Heart left ventricle (tissue), 16 donors: ENCODE measurements at regions not wholly inside any gene's neighbourhood (a gene's known extent, or its start where the extent isn't known, plus 50 kb on each side); places are given as distances from the start of the nearest gene placed in this dataset.

ENCODE experiments used
- ATAC-seq, 4 donors: fragments of 200-7000 bp; cut with Tn5 transposase; one replicate each; pipeline ENCODE4 v1.9.1; 2020 to 2022; ENCODE audit warnings: moderate library complexity in 4 of 4, mild to moderate bottlenecking in 3 of 4, moderate number of reproducible peaks in 1 of 4
- DNase-seq, 5 donors: peaks; one replicate each; pipeline ENCODE4 v3.0.0-alpha.2; 2020
- H3K27ac ChIP-seq, 12 donors: fragments of 200-600 bp; sonication (generic) in 4 of 12; one replicate each; pipeline versions ENCODE4 v1.5.0 to v1.8.0; 2016 to 2022; ENCODE audit warnings: mild to moderate bottlenecking in 2 of 12
- H3K27me3 ChIP-seq, 9 donors: fragments of 200-600 bp; sonication (generic) in 2 of 9; one replicate each; pipeline versions ENCODE4 v1.5.1 to v1.8.0; 2016 to 2022; ENCODE audit warnings: mild to moderate bottlenecking in 3 of 9
- H3K36me3 ChIP-seq, 9 donors: fragments of 200-600 bp; sonication (generic) in 2 of 9; one replicate each; pipeline versions ENCODE4 v1.5.0 to v1.8.0; 2018 to 2022; ENCODE audit warnings: mild to moderate bottlenecking in 2 of 9
- H3K4me1 ChIP-seq, 12 donors: fragments of 200-600 bp; sonication (generic) in 4 of 12; one replicate each; pipeline versions ENCODE4 v1.5.0 to v1.8.0; 2016 to 2022; ENCODE audit warnings: mild to moderate bottlenecking in 3 of 12
- H3K4me3 ChIP-seq, 12 donors: fragments of 200-600 bp; sonication (generic) in 4 of 12; one replicate each; pipeline versions ENCODE4 v1.5.0 to v1.8.0; 2017 to 2022; ENCODE audit warnings: mild to moderate bottlenecking in 9 of 12, moderate library complexity in 4 of 12
- H3K9me3 ChIP-seq, 12 donors: fragments of 200-600 bp; sonication (generic) in 4 of 12; one replicate each; pipeline versions ENCODE4 v1.5.0 to v1.8.0; 2016 to 2022; ENCODE audit warnings: mild to moderate bottlenecking in 1 of 12
- POLR2A ChIP-seq, 2 donors: fragments of 450-650 bp; IDR thresholded peaks; one replicate each; pipeline ENCODE4 v1.6.1; 2017; ENCODE audit warnings: antibody characterized with exemption in 2 of 2, mild to moderate bottlenecking in 2 of 2, moderate library complexity in 2 of 2
- WGBS, 4 donors: extraction: QIAGEN DNeasy Blood & Tissue Kit in 2 of 4; methylation state at CpG; one replicate each; pipeline versions ENCODE4 v1.1.5 to v1.1.7; 2013 to 2018; 5-methylcytosine and 5-hydroxymethylcytosine counted together
- intact Hi-C, 10 donors: fragments of 100-400 bp; cut with DNase I; formaldehyde crosslinking; loops; one replicate each; pipeline versions ENCODE4 v1.11.1 to v1.14.2; 2022
- TF ChIP-seq, protein P1 (sequence below), 12 donors: fragments of 200-600 bp; sonication (generic) in 4 of 12; IDR thresholded peaks; one replicate each; pipeline versions ENCODE4 v1.5.0 to v1.8.0; 2018 to 2022; ENCODE audit warnings: antibody characterized with exemption in 12 of 12, mild to moderate bottlenecking in 5 of 12
- donor health status: ischemic (EF 13 %, LVEDD 7.1; RV severe dilation, severe dysfunction).
- donor health status: healthy with polysubstance abuse.
- donor health status: DM: no; HTN: yes; CAD: no.
- donor health status: DM: no; HTN: no; CAD: no.
- donor health status: ischemic (EF 25% LVEDD 6.9; RV normal size, moderate dysfunction).
- donor health status: ischemic (EF 25% LVEDD 5.7; RV mildly dilated, moderate dysfunction).
- donor health status: healthy.
- donor health status: DM: yes; HTN: yes; CAD: no.
- donor health status: ischemic (EF 35%, LVEDD 5.7; RV mildly dilated, moderate dysfunction).
- donor health status: nonischemic (EF 11% LVEDD 7.7; RV severe dilation, severe dysfunction).
- donor health status: DM: yes; HTN: yes; CAD: no.
- donor health status: PGD.
- donor health status: ischemic (EF 29% LVEDD 5.4; RV normal size, mild dysfunction).
- donor health status: nonischemic (EF 23%, LVEDD 6.1; RV moderate dilation, normal function).

DNA sequence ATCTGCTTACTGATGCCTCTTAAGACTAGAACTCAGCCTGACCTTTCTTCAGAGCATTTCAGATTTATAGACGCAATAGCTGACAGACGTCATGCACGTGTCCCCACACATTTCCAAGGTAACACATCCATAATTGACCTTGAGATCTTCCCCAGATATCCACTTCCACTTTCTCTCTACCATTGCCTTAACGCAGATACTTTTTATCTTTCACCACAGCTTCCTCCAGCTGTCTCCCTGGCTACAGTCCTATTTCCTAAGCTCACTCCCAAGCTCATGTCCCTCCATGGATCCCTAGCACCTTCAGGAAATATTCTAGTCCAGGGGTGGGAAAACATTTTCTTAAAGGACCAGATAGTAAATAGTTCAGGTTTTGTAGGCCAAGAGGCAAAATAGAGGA lies 173.0 kb upstream of the MITF start:
- intact Hi-C loops: no loop called here
- DNase-seq: no peak
- H3K9me3 ChIP-seq: no peaks in the 10 kb centered on the region
- no peak for TF ChIP-seq POLR2A (IDR thresholded peaks at IDR 0.05)
- TF ChIP-seq, protein P1, sequence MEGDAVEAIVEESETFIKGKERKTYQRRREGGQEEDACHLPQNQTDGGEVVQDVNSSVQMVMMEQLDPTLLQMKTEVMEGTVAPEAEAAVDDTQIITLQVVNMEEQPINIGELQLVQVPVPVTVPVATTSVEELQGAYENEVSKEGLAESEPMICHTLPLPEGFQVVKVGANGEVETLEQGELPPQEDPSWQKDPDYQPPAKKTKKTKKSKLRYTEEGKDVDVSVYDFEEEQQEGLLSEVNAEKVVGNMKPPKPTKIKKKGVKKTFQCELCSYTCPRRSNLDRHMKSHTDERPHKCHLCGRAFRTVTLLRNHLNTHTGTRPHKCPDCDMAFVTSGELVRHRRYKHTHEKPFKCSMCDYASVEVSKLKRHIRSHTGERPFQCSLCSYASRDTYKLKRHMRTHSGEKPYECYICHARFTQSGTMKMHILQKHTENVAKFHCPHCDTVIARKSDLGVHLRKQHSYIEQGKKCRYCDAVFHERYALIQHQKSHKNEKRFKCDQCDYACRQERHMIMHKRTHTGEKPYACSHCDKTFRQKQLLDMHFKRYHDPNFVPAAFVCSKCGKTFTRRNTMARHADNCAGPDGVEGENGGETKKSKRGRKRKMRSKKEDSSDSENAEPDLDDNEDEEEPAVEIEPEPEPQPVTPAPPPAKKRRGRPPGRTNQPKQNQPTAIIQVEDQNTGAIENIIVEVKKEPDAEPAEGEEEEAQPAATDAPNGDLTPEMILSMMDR (IDR thresholded peaks at IDR 0.05): no peak
- no peaks in the 10 kb centered on the region for H3K27me3 ChIP-seq
- peak in 1 of 4 donors; percentile 55 for ATAC-seq
- no peak overlapping the region for H3K27ac ChIP-seq
- H3K36me3 ChIP-seq: no peaks in the 10 kb centered on the region
- H3K4me3 ChIP-seq: no peak overlapping the region
- WGBS, 4 donors: 49 to 64% (median 53%) methylated on average over 4 of the region's 4 CpGs
- peaks cover 0 to 22% (median 5%) of the 10 kb centered on the region in 12 donors for H3K4me1 ChIP-seq

- Histone ChIP-seq H3K4me1 (peaks cover 0 to 27% (median 5%) of the 10 kb centered on the region in 12 donors), H3K27ac (no peak overlapping the region), H3K36me3 (no peaks in the 10 kb centered on the region), H3K27me3 (no peaks in the 10 kb centered on the region), H3K9me3 (no peaks in the 10 kb centered on the region), H3K4me3 (no peak overlapping the region)
- no peak for ATAC-seq
- no peak for TF ChIP-seq POLR2A (IDR thresholded peaks at IDR 0.05)
- TF ChIP-seq, protein P1 (IDR thresholded peaks at IDR 0.05): no peak
- intact Hi-C loops: no loop called here
- 88 to 96% (median 95%) methylated on average over 4 of the region's 4 CpGs for WGBS, 4 donors
- no peak for DNase-seq
Observed at GRCh38 chr3:69565316-69565715, 173.9 kb upstream of the MITF start.

DNA sequence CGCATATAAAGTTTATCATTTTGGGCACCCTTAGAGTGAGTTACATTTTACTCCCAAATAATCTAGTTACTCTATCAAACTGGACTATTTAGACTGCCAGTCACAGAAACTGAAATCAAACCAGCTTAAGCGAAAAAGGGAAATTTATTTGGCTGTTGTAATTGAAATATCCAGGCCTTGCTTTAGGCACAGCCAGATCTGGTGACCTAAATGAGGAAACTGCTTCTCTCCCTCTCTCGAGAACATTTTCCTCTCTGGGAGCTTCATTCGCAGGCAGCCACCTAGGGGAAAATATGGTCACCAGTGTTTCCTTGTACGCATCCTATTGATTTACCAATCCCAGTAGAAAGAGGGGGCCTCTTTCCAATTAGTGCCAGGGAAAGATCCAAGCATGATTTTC lies 175.3 kb upstream of the MITF start:
- Histone ChIP-seq H3K27ac (no peak overlapping the region), H3K27me3 (no peaks in the 10 kb centered on the region), H3K4me3 (no peak overlapping the region), H3K9me3 (no peaks in the 10 kb centered on the region), H3K36me3 (no peaks in the 10 kb centered on the region), H3K4me1 (peaks cover 0 to 40% (median 9%) of the 10 kb centered on the region in 12 donors)
- TF ChIP-seq, protein P1 (IDR thresholded peaks at IDR 0.05): no peak
- TF ChIP-seq POLR2A (IDR thresholded peaks at IDR 0.05): no peak
- ATAC-seq: no peak
- WGBS, 4 donors: 84 to 89% (median 87%) methylated on average over 5 of the region's 5 CpGs
- intact Hi-C loops: no loop called here
- DNase-seq: no peak

DNA sequence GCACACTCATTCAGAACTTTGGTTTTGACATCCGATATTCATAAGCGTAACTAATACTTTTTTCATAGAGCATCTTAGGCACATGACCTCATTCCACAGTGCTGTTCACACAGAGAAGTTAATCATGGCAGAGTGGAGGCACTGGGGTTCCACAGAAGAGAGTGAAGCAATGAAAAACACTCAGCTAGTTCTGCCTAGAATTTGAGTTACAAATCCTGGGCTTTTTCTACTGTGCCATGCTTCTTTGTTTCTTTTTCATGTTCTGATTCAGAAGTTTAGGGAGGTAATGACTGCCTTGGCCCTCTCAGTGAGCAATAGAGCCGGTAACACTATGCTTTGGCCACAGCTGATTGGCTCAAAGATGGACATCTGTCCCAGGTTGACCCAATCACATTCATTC lies 176.1 kb upstream of the MITF start:
- DNase-seq: no peak
- TF ChIP-seq POLR2A (IDR thresholded peaks at IDR 0.05): no peak
- TF ChIP-seq, protein P1 (IDR thresholded peaks at IDR 0.05): no peak
- H3K9me3 ChIP-seq: no peaks in the 10 kb centered on the region
- H3K4me3 ChIP-seq: no peak overlapping the region
- H3K27ac ChIP-seq: no peak overlapping the region
- intact Hi-C loops: no loop called here
- peaks cover 0 to 45% (median 9%) of the 10 kb centered on the region in 12 donors for H3K4me1 ChIP-seq
- WGBS, 4 donors: 93 to 97% (median 96%) methylated on average over 3 of the region's 3 CpGs
- ATAC-seq: no peak
- no peaks in the 10 kb centered on the region for H3K27me3 ChIP-seq
- no peaks in the 10 kb centered on the region for H3K36me3 ChIP-seq
